B cell (primary cell): ENCODE measurements at regions not wholly inside any gene's neighbourhood (a gene's known extent, or its start where the extent isn't known, plus 50 kb on each side); places are given as distances from the start of the nearest gene placed in this dataset.

Experiments
- ATAC-seq: fragments of 200-7000 bp; cut with Tn5 transposase; one replicate; pipeline ENCODE4 v1.10.0; 2021; ENCODE audit warnings: low read depth, mild to moderate bottlenecking, moderate number of reproducible peaks, moderate library complexity
- CTCF ChIA-PET: fragments of 350-600 bp; sonication (Branson Sonifier 250); formaldehyde crosslinking; loops from one replicate; lab custom pipeline; 2021; ENCODE audit warnings: antibody characterized with exemption, inconsistent platforms; lab: Charles Lee
- POLR2A ChIA-PET: fragments of 350-600 bp; sonication (Branson Sonifier 250); formaldehyde crosslinking; loops from one replicate; lab custom pipeline; 2021; ENCODE audit warnings: antibody characterized with exemption; lab: Charles Lee
- DNase-seq: peaks from one replicate; pipeline ENCODE4 v3.0.0; 2013
- H2AFZ ChIP-seq: 2 replicates; pipeline ENCODE4 v1.6.1; 2012; ENCODE audit warnings: mild to moderate bottlenecking, low read depth, low read length; ENCODE audit not compliant: insufficient read depth, poor library complexity, severe bottlenecking
- H3K27ac ChIP-seq, 2 donors: 1 replicate in 1 of 2; 2 replicates in 1 of 2; pipeline ENCODE4 v1.5.1; 2012 to 2013; ENCODE audit warnings: low read length in 2 of 2, mild to moderate bottlenecking in 2 of 2, moderate library complexity in 1 of 2
- H3K27me3 ChIP-seq, 4 experiments: fragments of 200-600 bp in 1 of 4; sonication (generic) in 1 of 4; replicated peaks in 1 of 4; 1 replicate in 2 of 4; 2 replicates in 2 of 4; pipeline versions ENCODE4 v1.6.1 to v1.7.0; 2013 to 2016; ENCODE audit warnings: low read length in 3 of 4, mild to moderate bottlenecking in 2 of 4, mixed read lengths in 1 of 4, moderate library complexity in 1 of 4; ENCODE audit not compliant: insufficient read depth in 4 of 4, control insufficient read depth in 3 of 4; ENCODE audit errors: control extremely low read depth in 1 of 4
- H3K36me3 ChIP-seq, 2 experiments: replicated peaks in 1 of 2; 1 replicate in 1 of 2; 2 replicates in 1 of 2; pipeline versions ENCODE4 v1.6.1 to v1.7.1; 2013; ENCODE audit warnings: low read length in 1 of 2; ENCODE audit not compliant: insufficient read depth in 2 of 2, control insufficient read depth in 1 of 2; ENCODE audit errors: control extremely low read depth in 1 of 2, extremely low read depth in 1 of 2
- H3K4me1 ChIP-seq, 2 donors: fragments of 200-600 bp in 1 of 2; sonication (generic) in 1 of 2; 1 replicate in 1 of 2; 2 replicates in 1 of 2; pipeline versions ENCODE4 v1.5.1 to v1.6.1; 2013 to 2017; ENCODE audit warnings: low read length in 2 of 2; ENCODE audit not compliant: control insufficient read depth in 2 of 2, insufficient read depth in 2 of 2
- H3K4me2 ChIP-seq: replicated peaks from 2 replicates; pipeline ENCODE3; 2012; ENCODE audit warnings: mild to moderate bottlenecking, low read depth, low read length; ENCODE audit not compliant: poor library complexity, severe bottlenecking
- H3K4me3 ChIP-seq, 5 experiments: fragments of 200-600 bp in 1 of 5; sonication (generic) in 1 of 5; 1 replicate in 3 of 5; 2 replicates in 2 of 5; pipeline versions ENCODE4 v1.5.1 to v1.7.0; 2011 to 2016; ENCODE audit warnings: low read length in 4 of 5, mild to moderate bottlenecking in 4 of 5, low read depth in 2 of 5, control low read depth in 1 of 5, moderate library complexity in 1 of 5; ENCODE audit not compliant: insufficient read depth in 1 of 5; ENCODE audit errors: control extremely low read depth in 1 of 5, extremely low read depth in 1 of 5
- H3K79me2 ChIP-seq: fragments of 200-600 bp; sonication (generic); one replicate; pipeline ENCODE4 v1.6.0; 2016; ENCODE audit warnings: low read length; ENCODE audit not compliant: control insufficient read depth, insufficient read depth
- H3K9ac ChIP-seq: fragments of 200-600 bp; sonication (generic); 2 replicates; pipeline ENCODE4 v1.6.1; 2017; ENCODE audit warnings: mild to moderate bottlenecking, low read length, moderate library complexity
- H3K9me3 ChIP-seq, 3 donors: one replicate each; pipeline versions ENCODE4 v1.6.1 to v1.7.1; 2013; ENCODE audit warnings: low read length in 2 of 3; ENCODE audit not compliant: control insufficient read depth in 2 of 3, insufficient read depth in 1 of 3; ENCODE audit errors: control extremely low read depth in 1 of 3
- H4K20me1 ChIP-seq: 2 replicates; pipeline ENCODE4 v1.6.0; 2012; ENCODE audit warnings: mild to moderate bottlenecking, low read length; ENCODE audit not compliant: insufficient read depth, control insufficient read depth, poor library complexity, severe bottlenecking
- H3K27ac Mint-ChIP-seq: one replicate; pipeline ENCODE4 v1.8.0; 2021; ENCODE audit warnings: mixed read lengths
- H3K27me3 Mint-ChIP-seq: one replicate; pipeline ENCODE4 v1.8.0; 2021; ENCODE audit warnings: mixed read lengths
- H3K4me1 Mint-ChIP-seq: one replicate; pipeline ENCODE4 v1.8.0; 2021; ENCODE audit warnings: mixed read lengths
- H3K4me3 Mint-ChIP-seq: one replicate; pipeline ENCODE4 v1.8.0; 2021; ENCODE audit warnings: mixed read lengths
- H3K9me3 Mint-ChIP-seq: one replicate; pipeline ENCODE4 v1.8.0; 2022; ENCODE audit warnings: mixed read lengths; ENCODE audit not compliant: insufficient read depth
- EZH2 ChIP-seq: IDR thresholded peaks from 2 replicates; pipeline ENCODE4 v1.6.1; 2012; ENCODE audit warnings: borderline replicate concordance, low read depth, mild to moderate bottlenecking, moderate library complexity, low read length; ENCODE audit not compliant: insufficient read depth, poor library complexity, severe bottlenecking
- WGBS: methylation state at CpG from one replicate; pipeline ENCODE4 v1.1.5; 2013; ENCODE audit warnings: missing lambda C conversion rate; ENCODE audit not compliant: insufficient coverage; 5-methylcytosine and 5-hydroxymethylcytosine counted together
- intact Hi-C: fragments of 100-400 bp; cut with micrococcal nuclease; formaldehyde crosslinking; loops from one replicate; pipeline ENCODE4 v1.10.0; 2022
- TF ChIP-seq, protein P1 (sequence below): fragments of 200-600 bp; IDR thresholded peaks from one replicate; pipeline ENCODE4 v1.8.0; 2022; ENCODE audit warnings: antibody characterized with exemption, mild to moderate bottlenecking

DNA sequence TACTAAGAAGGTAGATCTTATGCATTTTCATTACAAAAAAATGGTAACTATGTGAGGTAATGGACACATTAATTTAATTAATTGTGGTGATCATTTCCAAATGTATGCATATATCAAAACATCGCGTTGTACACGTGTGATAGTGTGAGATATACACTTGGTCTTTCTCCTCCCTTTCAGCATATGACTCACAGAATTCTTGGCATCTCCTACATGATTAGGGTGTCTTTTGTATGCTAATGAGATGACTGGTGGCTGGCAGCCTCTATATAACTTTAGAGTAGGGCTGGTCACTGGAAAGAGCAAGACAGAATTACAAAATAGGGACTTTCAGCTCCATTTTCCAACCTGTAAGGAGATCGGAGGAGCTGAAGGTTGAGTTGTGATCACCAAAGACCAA, 1167.6 kb downstream of the CDH12 start:
- H2AFZ ChIP-seq, result no peak overlapping the region
- no peaks in the 10 kb centered on the region for H3K4me1 ChIP-seq
- ChIA-PET POLR2A (no interaction called here), CTCF (no interaction called here)
- no peak overlapping the region for H3K27ac ChIP-seq
- H3K4me3 ChIP-seq, result no peak overlapping the region
- H3K79me2 ChIP-seq, result no peaks in the 10 kb centered on the region
- no peaks in the 10 kb centered on the region for H3K27me3 ChIP-seq
- H4K20me1 ChIP-seq, result no peaks in the 10 kb centered on the region
- WGBS, result no CpG with 5 or more reads among the region's 4 CpGs
- Mint-ChIP-seq H3K27ac (no peak overlapping the region), H3K27me3 (no peaks in the 10 kb centered on the region), H3K4me1 (no peaks in the 10 kb centered on the region), H3K9me3 (peaks cover 2% of the 10 kb centered on the region), H3K4me3 (no peak overlapping the region)
- H3K36me3 ChIP-seq, result no peaks in the 10 kb centered on the region
- ATAC-seq, result no peak
- H3K4me2 ChIP-seq, result no peak overlapping the region
- H3K9me3 ChIP-seq, result peaks cover 0 to 4% (median 0%) of the 10 kb centered on the region in 3 donors
- TF ChIP-seq, protein P1, sequence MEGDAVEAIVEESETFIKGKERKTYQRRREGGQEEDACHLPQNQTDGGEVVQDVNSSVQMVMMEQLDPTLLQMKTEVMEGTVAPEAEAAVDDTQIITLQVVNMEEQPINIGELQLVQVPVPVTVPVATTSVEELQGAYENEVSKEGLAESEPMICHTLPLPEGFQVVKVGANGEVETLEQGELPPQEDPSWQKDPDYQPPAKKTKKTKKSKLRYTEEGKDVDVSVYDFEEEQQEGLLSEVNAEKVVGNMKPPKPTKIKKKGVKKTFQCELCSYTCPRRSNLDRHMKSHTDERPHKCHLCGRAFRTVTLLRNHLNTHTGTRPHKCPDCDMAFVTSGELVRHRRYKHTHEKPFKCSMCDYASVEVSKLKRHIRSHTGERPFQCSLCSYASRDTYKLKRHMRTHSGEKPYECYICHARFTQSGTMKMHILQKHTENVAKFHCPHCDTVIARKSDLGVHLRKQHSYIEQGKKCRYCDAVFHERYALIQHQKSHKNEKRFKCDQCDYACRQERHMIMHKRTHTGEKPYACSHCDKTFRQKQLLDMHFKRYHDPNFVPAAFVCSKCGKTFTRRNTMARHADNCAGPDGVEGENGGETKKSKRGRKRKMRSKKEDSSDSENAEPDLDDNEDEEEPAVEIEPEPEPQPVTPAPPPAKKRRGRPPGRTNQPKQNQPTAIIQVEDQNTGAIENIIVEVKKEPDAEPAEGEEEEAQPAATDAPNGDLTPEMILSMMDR, result no peak
- no peak for TF ChIP-seq EZH2
- DNase-seq, result no peak
- H3K9ac ChIP-seq, result no peak overlapping the region
- intact Hi-C loops, result no loop called here

DNA sequence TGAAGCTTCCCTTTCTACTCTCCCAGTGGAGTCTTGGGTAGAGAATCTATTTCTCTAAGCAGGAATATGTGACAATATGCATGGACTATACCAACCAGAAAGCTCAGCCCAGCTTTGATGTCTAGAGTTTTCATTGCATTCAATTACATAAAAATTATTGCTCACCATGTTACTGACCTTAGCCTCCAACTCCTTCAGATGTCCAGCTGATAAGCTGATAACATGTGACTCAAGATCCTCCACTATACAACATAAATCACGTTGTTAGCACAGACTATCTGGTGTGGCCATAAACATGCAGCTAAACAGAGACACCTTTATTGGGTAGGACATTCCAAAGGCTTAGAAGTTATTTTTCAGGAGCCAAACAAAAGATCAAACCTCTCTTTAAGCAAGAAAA, 1168.2 kb downstream of the CDH12 start:
- Mint-ChIP-seq H3K27ac (no peak overlapping the region), H3K27me3 (no peaks in the 10 kb centered on the region), H3K4me1 (no peaks in the 10 kb centered on the region), H3K4me3 (no peak overlapping the region), H3K9me3 (peaks cover 2% of the 10 kb centered on the region)
- Histone ChIP-seq H3K9ac (no peak overlapping the region), H3K36me3 (no peaks in the 10 kb centered on the region), H3K4me3 (no peak overlapping the region), H4K20me1 (no peaks in the 10 kb centered on the region), H3K27me3 (no peaks in the 10 kb centered on the region), H3K4me1 (no peaks in the 10 kb centered on the region), H2AFZ (no peak overlapping the region), H3K9me3 (peaks cover 0 to 4% (median 0%) of the 10 kb centered on the region in 3 donors), H3K79me2 (no peaks in the 10 kb centered on the region), H3K4me2 (no peak overlapping the region), H3K27ac (no peak overlapping the region)
- ATAC-seq (no peak), DNase-seq (no peak)
- WGBS, result no CpG with 5 or more reads among the region's 1 CpG
- ChIA-PET CTCF (no interaction called here), POLR2A (no interaction called here)
- TF ChIP-seq EZH2, result no peak
- TF ChIP-seq, protein P1, result no peak
- intact Hi-C loops, result no loop called here
